PC-3 (cell line): ENCODE measurements at regions not wholly inside any gene's neighbourhood (a gene's known extent, or its start where the extent isn't known, plus 50 kb on each side); places are given as distances from the start of the nearest gene placed in this dataset.

ENCODE experiments used
- ATAC-seq: fragments of 200-7000 bp; cut with Tn5 transposase; 2 replicates; pipeline ENCODE4 v1.9.1; 2020; ENCODE audit warnings: mild to moderate bottlenecking, moderate library complexity
- BruUV-seq: library from RNA; stranded (reverse); fragments of 400-500 nt; replicated peaks from 2 replicates; lab custom pipeline; 2021; lab: Mats Ljungman, UMichigan
- CTCF ChIA-PET: fragments of 300-600 bp; sonication (Branson Sonifier 250); formaldehyde crosslinking; loops from one replicate; lab custom pipeline; 2022; ENCODE audit warnings: antibody characterized with exemption; lab: Charles Lee
- POLR2A ChIA-PET: fragments of 300-600 bp; sonication (Branson Sonifier 250); formaldehyde crosslinking; loops from one replicate; lab custom pipeline; 2022; ENCODE audit warnings: antibody characterized with exemption; ENCODE audit not compliant: unreplicated experiment; lab: Charles Lee
- DNase-seq: peaks from one replicate; pipeline ENCODE4 v3.0.0-alpha.2; 2015
- H2AFZ ChIP-seq: fragments of 300-600 bp; sonication (generic); 2 replicates; pipeline ENCODE4 v1.6.0; 2016; ENCODE audit warnings: antibody characterized with exemption, low read length
- H3F3A ChIP-seq: fragments of 300-600 bp; sonication (generic); one replicate; pipeline ENCODE4 v1.6.0; 2017; ENCODE audit warnings: antibody characterized with exemption, low read length, control low read depth, mild to moderate bottlenecking; ENCODE audit not compliant: unreplicated experiment
- H3K27ac ChIP-seq: fragments of 300-600 bp; sonication (generic); 2 replicates; pipeline ENCODE4 v1.5.1; 2016; ENCODE audit warnings: mild to moderate bottlenecking, low read length
- H3K27me3 ChIP-seq: fragments of 300-600 bp; sonication (generic); 2 replicates; pipeline ENCODE4 v1.6.1; 2016; ENCODE audit warnings: low read length, mixed read lengths
- H3K36me3 ChIP-seq: fragments of 300-600 bp; sonication (generic); 2 replicates; pipeline ENCODE4 v1.6.1; 2016; ENCODE audit warnings: low read depth, mixed run types, low read length, mixed read lengths
- H3K4me1 ChIP-seq: fragments of 300-600 bp; sonication (generic); 2 replicates; pipeline ENCODE4 v1.5.1; 2016; ENCODE audit warnings: low read length; ENCODE audit not compliant: insufficient read depth
- H3K4me2 ChIP-seq: fragments of 300-600 bp; sonication (generic); 2 replicates; pipeline ENCODE4 v1.6.0; 2016; ENCODE audit warnings: low read length
- H3K4me3 ChIP-seq: fragments of 300-600 bp; sonication (generic); 2 replicates; pipeline ENCODE4 v1.5.1; 2016; ENCODE audit warnings: mild to moderate bottlenecking, low read length, mixed read lengths
- H3K79me2 ChIP-seq: fragments of 300-600 bp; sonication (generic); 2 replicates; pipeline ENCODE4 v1.6.1; 2017; ENCODE audit warnings: low read length, mixed read lengths
- H3K9ac ChIP-seq: fragments of 300-600 bp; sonication (generic); 2 replicates; pipeline ENCODE4 v1.6.0; 2016; ENCODE audit warnings: mild to moderate bottlenecking, low read length
- H3K9me2 ChIP-seq: fragments of 300-600 bp; sonication (generic); replicated peaks from 2 replicates; pipeline ENCODE4 v1.6.1; 2016; ENCODE audit warnings: mixed run types, low read length, mixed read lengths
- H3K9me3 ChIP-seq: fragments of 300-600 bp; sonication (generic); 2 replicates; pipeline ENCODE4 v1.6.1; 2016; ENCODE audit warnings: low read length, mixed read lengths
- H4K20me1 ChIP-seq: fragments of 300-600 bp; sonication (generic); 2 replicates; pipeline ENCODE4 v1.6.1; 2016; ENCODE audit warnings: low read length, mixed read lengths
- EZH2 ChIP-seq: fragments of 300-600 bp; sonication (generic); IDR thresholded peaks from one replicate; pipeline ENCODE4 v1.6.1; 2017; ENCODE audit warnings: antibody characterized with exemption, mild to moderate bottlenecking, low read length; ENCODE audit not compliant: unreplicated experiment
- EZH2phosphoT487 ChIP-seq: fragments of 300-600 bp; sonication (generic); IDR thresholded peaks from 2 replicates; pipeline ENCODE4 v1.6.1; 2018; ENCODE audit warnings: mild to moderate bottlenecking, antibody characterized with exemption, low read length, borderline replicate concordance
- intact Hi-C: fragments of 100-400 bp; cut with micrococcal nuclease; formaldehyde crosslinking; loops from 2 replicates; pipeline ENCODE4 v1.9.0; 2023
- TF ChIP-seq, protein P1 (sequence below): fragments of 300-600 bp; sonication (generic); conservative IDR thresholded peaks from 2 replicates; pipeline ENCODE4 v1.5.1; 2017; ENCODE audit warnings: antibody characterized with exemption, low read depth, mild to moderate bottlenecking, low read length

DNA sequence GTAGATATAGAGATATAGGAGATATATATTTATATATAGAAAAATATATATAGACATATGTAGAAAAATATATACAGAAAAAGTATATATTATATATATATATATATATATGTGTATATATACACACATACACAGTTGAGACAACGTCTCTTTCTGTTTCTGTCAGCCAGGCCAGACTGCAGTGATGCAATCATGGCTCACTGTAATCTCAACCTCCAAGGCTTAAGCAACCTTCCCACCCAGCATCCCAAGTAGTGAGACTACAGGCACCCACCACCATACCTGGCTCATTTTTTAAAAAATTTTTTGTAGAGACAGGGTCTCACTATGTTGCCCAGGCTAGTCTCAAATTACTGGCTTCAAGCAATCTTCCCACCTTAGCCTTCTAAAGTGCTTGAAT is 426.3 kb downstream of the GPM6A start:
- Histone ChIP-seq H2AFZ (no peak overlapping the region), H3K9me2 (no peaks in the 10 kb centered on the region), H3K4me1 (no peaks in the 10 kb centered on the region), H3K4me3 (no peak overlapping the region), H3K79me2 (no peaks in the 10 kb centered on the region), H3K9ac (no peak overlapping the region), H4K20me1 (no peaks in the 10 kb centered on the region), H3K36me3 (no peaks in the 10 kb centered on the region), H3K9me3 (no peaks in the 10 kb centered on the region), H3K4me2 (no peak overlapping the region), H3K27me3 (no peaks in the 10 kb centered on the region), H3K27ac (no peak overlapping the region), H3F3A (no peaks in the 10 kb centered on the region)
- ATAC-seq (no peak), DNase-seq (no peak)
- ChIA-PET POLR2A (no interaction called here), CTCF (no interaction called here)
- BruUV-seq: no TSS peak
- intact Hi-C loops: no loop called here
- TF ChIP-seq EZH2 (no peak), EZH2phosphoT487 (no peak)
- TF ChIP-seq, protein P1, sequence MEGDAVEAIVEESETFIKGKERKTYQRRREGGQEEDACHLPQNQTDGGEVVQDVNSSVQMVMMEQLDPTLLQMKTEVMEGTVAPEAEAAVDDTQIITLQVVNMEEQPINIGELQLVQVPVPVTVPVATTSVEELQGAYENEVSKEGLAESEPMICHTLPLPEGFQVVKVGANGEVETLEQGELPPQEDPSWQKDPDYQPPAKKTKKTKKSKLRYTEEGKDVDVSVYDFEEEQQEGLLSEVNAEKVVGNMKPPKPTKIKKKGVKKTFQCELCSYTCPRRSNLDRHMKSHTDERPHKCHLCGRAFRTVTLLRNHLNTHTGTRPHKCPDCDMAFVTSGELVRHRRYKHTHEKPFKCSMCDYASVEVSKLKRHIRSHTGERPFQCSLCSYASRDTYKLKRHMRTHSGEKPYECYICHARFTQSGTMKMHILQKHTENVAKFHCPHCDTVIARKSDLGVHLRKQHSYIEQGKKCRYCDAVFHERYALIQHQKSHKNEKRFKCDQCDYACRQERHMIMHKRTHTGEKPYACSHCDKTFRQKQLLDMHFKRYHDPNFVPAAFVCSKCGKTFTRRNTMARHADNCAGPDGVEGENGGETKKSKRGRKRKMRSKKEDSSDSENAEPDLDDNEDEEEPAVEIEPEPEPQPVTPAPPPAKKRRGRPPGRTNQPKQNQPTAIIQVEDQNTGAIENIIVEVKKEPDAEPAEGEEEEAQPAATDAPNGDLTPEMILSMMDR: no peak

DNA sequence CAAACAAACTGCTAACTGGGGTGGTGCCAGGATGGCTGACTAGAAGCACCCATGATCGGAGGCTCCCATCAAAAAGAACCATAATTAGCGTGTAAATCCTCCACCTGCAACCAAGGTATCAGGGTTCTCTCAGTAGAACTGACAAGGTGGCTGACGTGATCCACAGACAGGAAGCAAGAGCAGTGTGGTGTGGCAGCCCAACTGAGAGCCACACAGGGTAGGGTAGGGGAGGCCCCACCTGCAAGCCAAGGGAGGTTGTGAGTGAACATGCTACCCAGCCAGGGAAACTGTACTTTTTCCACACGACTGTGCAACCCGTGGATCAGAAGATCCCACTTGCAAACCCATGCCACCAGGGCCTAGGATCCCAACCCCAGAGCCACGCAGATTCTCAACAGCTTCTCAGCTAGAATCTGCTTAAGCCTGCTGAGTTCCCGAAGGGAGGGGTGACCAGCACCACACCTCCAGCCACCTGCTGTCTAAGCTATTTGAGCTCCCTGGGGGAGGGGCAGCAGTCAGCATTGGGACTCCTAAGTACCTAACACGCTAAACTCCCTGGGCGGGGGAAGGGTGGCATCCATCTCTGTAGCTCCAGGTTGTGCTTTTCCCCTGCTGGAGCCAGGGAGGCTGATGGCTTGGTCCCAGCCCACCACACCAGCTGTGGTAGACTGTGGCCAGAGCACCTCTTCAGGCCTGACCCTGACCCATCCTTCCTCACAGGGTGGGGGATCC is 425.1 kb downstream of the GPM6A start:
- H3K4me3 ChIP-seq: no peak overlapping the region

DNA sequence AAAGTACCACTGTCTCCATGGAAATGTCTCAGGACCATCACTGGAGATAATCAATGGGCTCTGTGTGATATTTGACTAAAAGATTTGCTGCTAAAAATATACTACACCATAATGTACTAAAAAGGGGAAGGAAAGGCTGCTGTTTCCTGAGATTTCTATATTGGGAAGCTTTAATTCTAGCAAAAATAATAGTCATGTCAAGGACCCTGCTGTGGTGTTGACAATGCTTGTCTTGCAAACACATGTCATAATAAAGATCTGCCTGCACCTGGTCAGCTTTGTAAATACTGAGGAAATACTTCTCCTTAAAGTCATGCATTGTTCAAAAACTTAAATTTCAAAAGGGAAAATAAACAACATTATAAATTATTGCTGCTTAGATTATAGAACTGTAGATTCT is 417.9 kb downstream of the GPM6A start:
- TF ChIP-seq EZH2 (no peak), EZH2phosphoT487 (no peak)
- TF ChIP-seq, protein P1: no peak
- CTCF ChIA-PET: no interaction called here
- Histone ChIP-seq H3K79me2 (no peaks in the 10 kb centered on the region), H3K4me2 (no peak overlapping the region), H3K36me3 (no peaks in the 10 kb centered on the region), H3K9ac (no peak overlapping the region), H3K27ac (no peak overlapping the region), H3K4me1 (no peaks in the 10 kb centered on the region), H3K9me2 (no peaks in the 10 kb centered on the region), H3K4me3 (no peak overlapping the region), H3K27me3 (no peaks in the 10 kb centered on the region), H4K20me1 (no peaks in the 10 kb centered on the region), H3F3A (no peaks in the 10 kb centered on the region), H2AFZ (no peak overlapping the region), H3K9me3 (no peaks in the 10 kb centered on the region)
- DNase-seq (no peak), ATAC-seq (no peak)
- intact Hi-C loops: no loop called here
- BruUV-seq: no TSS peak
- POLR2A ChIA-PET: no interaction called here

More for the DNA sequence above, 425.1 kb downstream of the GPM6A start:
- TF ChIP-seq, protein P1: no peak
- TF ChIP-seq EZH2 (no peak), EZH2phosphoT487 (no peak)
- ChIA-PET CTCF (no interaction called here), POLR2A (no interaction called here)
- Histone ChIP-seq H3K36me3 (no peaks in the 10 kb centered on the region), H2AFZ (no peak overlapping the region), H3K27me3 (no peaks in the 10 kb centered on the region), H3K9me3 (no peaks in the 10 kb centered on the region), H3F3A (no peaks in the 10 kb centered on the region), H3K79me2 (no peaks in the 10 kb centered on the region), H3K27ac (no peak overlapping the region), H3K4me2 (no peak overlapping the region), H3K4me1 (no peaks in the 10 kb centered on the region), H4K20me1 (no peaks in the 10 kb centered on the region), H3K9ac (no peak overlapping the region), H3K9me2 (no peaks in the 10 kb centered on the region)
- BruUV-seq: no TSS peak
- DNase-seq (no peak), ATAC-seq (no peak)
- intact Hi-C loops: no loop called here
